GM12873 (cell line): ENCODE measurements at regions not wholly inside any gene's neighbourhood (a gene's known extent, or its start where the extent isn't known, plus 50 kb on each side); places are given as distances from the start of the nearest gene placed in this dataset.

ENCODE experiments used
- TF ChIP-seq, protein P1 (sequence below): IDR thresholded peaks from 2 replicates; pipeline ENCODE4 v1.5.1; 2012; ENCODE audit warnings: low read depth, mild to moderate bottlenecking, moderate library complexity, low read length, control low read depth; ENCODE audit not compliant: insufficient read depth; ENCODE audit errors: missing control alignments

DNA sequence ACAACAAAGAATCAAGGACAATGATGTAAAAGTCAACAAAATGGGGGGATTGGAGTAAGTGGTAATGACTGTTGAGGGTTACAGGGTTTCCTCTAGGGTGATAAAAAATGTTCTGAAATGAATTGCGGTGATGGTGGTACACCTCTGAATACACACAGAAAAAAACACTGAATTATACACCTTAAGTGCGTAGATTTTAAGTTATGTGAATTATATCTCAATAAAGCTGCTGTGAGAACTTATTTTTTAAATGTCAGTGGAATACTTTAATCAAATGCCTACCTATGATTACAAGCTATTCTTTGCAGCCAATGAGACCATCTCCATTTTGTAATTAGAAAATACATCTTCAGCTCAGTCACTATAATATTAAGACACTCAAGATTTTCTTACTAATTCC, 53.5 kb downstream of the ZNF608 start:
- TF ChIP-seq, protein P1, sequence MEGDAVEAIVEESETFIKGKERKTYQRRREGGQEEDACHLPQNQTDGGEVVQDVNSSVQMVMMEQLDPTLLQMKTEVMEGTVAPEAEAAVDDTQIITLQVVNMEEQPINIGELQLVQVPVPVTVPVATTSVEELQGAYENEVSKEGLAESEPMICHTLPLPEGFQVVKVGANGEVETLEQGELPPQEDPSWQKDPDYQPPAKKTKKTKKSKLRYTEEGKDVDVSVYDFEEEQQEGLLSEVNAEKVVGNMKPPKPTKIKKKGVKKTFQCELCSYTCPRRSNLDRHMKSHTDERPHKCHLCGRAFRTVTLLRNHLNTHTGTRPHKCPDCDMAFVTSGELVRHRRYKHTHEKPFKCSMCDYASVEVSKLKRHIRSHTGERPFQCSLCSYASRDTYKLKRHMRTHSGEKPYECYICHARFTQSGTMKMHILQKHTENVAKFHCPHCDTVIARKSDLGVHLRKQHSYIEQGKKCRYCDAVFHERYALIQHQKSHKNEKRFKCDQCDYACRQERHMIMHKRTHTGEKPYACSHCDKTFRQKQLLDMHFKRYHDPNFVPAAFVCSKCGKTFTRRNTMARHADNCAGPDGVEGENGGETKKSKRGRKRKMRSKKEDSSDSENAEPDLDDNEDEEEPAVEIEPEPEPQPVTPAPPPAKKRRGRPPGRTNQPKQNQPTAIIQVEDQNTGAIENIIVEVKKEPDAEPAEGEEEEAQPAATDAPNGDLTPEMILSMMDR, result no peak

DNA sequence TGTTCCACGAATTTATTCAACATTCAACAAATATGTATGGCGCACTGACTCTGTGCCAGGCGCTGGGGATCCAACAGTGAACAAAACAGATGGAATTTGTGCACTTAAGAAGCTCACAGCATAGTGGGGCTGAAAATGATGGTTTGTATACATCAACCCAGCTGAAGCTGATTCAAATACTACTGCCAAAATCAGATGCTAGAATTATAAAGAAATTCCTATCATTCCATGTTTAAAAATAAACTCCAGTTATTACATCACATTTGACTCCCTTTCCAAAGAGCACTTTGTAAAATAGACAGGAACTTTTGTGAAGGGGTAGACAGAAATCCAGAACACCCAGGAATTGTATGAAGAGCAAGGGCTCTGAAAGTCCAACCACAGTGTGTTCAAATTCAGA, 54.1 kb downstream of the ZNF608 start:
- TF ChIP-seq, protein P1, result no peak

DNA sequence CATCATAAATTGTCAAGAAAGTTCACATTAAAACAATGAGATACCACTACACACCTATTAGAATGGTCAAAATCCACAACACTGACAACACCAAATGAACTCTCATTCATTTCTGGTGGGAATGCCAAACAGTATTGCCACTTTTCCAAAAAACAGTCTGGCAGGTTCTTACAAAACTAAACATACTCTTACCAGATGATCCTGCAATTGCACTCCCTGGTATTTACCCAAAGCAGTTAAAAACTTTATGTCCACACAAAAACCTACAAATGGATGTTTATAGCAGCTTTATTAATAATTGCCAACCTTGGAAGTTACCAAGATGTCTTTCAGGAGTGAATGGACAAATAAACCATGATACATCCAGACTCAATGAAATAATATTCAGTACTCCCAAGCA, 56.8 kb downstream of the ZNF608 start:
- TF ChIP-seq, protein P1, result no peak

DNA sequence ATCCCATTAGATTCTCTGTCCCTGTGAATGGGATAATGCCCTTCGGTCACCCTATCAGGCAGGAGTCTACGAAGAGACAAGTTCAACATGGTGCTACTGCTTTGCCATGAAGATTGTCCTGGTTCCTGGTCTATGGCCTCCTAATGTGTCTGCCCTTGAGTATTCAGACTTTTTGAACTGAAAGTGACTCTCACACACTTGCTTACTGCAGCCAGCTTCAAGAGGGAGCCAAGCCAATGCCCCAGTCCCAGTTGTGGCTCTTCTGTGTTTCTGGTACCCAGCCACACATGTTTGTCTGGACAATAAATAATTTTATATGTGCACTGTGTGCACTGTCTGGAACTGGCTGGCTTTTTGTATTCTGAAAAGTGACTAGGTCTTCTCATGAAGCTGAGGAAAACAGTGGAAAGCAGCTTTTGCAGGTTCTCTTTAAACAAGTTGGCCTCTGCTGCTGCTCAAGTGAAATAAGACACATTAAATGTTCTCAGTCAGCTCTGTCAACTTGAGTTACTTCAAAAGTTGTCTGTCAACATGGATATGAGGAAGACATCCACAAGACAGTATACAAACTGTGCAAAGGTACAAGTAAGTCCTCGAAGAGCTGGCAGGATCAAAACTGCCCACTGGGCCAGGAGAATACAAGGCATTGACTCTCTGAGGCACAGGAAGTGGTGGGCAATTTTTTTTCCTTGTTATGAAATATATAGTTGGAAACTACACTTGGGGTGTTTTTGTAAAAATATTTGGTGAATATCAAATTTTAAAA, 60.0 kb downstream of the ZNF608 start:
- TF ChIP-seq, protein P1, result no peak

DNA sequence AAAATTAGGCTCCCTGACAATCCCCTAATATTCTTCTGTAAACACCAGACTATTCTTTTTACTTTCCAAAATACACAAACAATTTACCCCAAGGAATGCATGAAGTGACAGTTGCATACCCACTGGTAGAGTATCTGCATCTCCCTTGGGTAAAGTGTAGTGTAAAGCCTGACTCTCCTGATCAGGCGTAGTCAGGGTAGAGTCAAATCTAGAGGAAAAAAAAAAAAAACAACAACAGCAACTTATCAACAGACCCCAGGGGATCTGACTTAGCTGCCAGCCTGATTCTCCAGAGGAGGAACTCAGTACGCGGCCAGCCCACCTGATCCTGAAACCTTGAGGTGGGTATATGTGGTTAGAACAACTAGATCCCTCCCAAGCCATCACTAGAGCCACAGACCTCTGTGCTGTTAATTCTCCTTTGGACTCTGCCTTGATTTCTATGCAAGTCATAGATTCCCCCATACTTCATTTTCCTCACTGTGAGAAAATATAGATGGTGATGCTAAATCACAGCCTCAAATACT, 61.0 kb downstream of the ZNF608 start:
- TF ChIP-seq, protein P1, result no peak

DNA sequence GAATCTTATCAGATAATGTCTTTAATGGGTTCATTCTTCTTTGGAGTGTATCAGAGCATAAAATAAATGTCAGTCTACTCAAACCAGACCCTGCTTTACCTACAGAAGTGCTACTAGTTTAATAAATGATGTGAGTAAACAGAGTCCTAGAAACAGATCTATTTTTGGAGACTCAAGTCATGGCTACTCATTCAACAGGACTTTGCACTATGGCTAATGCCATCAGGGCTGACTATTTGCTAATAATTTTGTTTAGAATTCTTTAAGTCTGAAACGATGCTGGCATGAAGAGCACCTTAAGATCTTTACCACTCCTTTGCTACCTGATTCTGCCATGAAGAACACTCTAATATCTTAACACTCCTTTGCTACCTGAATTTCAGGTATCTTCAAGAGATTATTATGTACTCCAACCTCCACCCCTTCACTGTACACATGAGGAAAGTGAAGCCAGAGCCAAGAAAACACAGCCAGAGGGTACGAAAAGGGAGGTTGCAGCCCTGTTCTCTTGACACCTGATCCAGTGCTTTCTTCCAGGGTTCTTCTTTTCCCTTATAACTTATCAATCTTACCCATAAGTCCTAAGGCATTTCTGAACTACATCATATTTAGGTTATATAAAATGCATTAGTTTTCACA, 62.4 kb downstream of the ZNF608 start:
- TF ChIP-seq, protein P1, result no peak

DNA sequence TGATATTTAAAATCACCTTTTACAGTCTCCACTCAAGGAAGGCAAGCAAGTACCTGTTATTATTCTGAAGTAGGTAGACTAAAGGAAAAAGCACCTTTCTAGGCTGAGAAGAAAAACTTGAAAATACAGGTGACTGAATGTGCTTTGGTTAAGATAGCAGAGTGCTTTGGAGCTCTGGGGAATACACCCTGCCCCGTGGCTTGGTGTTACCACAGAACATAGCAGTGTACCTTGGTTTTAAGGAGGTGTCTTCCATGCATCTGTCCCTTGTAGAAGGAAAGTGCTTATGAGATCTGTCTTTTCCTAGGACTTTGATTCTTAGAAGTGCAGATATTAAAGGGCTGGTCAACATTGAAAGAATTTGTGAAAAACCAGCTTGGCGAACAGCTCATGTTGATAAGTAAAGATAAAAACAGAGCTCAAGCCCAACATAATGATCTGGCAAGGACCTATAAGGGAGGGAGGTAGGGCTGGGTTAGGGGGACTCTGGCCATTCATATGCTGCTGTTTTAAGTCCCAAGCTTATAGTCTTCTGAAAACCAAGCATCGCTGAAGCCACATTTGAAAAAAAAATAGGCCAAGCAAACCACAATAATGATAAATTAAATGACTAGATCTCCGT, 66.8 kb downstream of the ZNF608 start:
- TF ChIP-seq, protein P1, result no peak
